ENCODE measurements at regions not wholly inside any gene's neighbourhood (a gene's known extent, or its start where the extent isn't known, plus 50 kb on each side); places are given as distances from the start of the nearest gene placed in this dataset.

- peaks cover 35% of the 10 kb centered on the region for H3K4me1 Mint-ChIP-seq
- no peaks in the 10 kb centered on the region for H3K27me3 ChIP-seq (ENCODE audit: control insufficient read depth, insufficient read depth, low read length, poor library complexity, severe bottlenecking)
- peaks cover 4% of the 10 kb centered on the region for H3K4me1 ChIP-seq (ENCODE audit: control insufficient read depth, insufficient read depth, low read length)
- H3K27ac Mint-ChIP-seq: peak overlapping the region; percentile 52
- WGBS, 2 experiments (ENCODE audit: insufficient coverage in 1 of 2, insufficient read length in 1 of 2): 76% methylated on average over 2 of the region's 2 CpGs; no CpG with 5 or more reads in 1 of the 2 experiments
- H3K27ac ChIP-seq (ENCODE audit: low read depth, low read length): no peak overlapping the region
- H3K27me3 Mint-ChIP-seq (ENCODE audit: insufficient read depth): no peaks in the 10 kb centered on the region
- no peak overlapping the region for H3K4me3 Mint-ChIP-seq
- DNase-seq: no peak
- peaks cover 29% of the 10 kb centered on the region for H3K36me3 Mint-ChIP-seq (ENCODE audit: low read depth)
- no peak overlapping the region for H3K4me3 ChIP-seq (ENCODE audit: low read length)
- no peaks in the 10 kb centered on the region for H3K9me3 Mint-ChIP-seq
- no peaks in the 10 kb centered on the region for H3K9me3 ChIP-seq (ENCODE audit: control insufficient read depth, low read length)
- H3K9ac ChIP-seq (ENCODE audit: extremely low read depth, low read length, poor library complexity, severe bottlenecking): no peak overlapping the region
- TF ChIP-seq, protein P1, sequence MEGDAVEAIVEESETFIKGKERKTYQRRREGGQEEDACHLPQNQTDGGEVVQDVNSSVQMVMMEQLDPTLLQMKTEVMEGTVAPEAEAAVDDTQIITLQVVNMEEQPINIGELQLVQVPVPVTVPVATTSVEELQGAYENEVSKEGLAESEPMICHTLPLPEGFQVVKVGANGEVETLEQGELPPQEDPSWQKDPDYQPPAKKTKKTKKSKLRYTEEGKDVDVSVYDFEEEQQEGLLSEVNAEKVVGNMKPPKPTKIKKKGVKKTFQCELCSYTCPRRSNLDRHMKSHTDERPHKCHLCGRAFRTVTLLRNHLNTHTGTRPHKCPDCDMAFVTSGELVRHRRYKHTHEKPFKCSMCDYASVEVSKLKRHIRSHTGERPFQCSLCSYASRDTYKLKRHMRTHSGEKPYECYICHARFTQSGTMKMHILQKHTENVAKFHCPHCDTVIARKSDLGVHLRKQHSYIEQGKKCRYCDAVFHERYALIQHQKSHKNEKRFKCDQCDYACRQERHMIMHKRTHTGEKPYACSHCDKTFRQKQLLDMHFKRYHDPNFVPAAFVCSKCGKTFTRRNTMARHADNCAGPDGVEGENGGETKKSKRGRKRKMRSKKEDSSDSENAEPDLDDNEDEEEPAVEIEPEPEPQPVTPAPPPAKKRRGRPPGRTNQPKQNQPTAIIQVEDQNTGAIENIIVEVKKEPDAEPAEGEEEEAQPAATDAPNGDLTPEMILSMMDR (conservative IDR thresholded peaks at IDR 0.05): no peak
- H3K36me3 ChIP-seq (ENCODE audit: control insufficient read depth, insufficient read depth, low read length): peaks cover 38% of the 10 kb centered on the region
Measured at GRCh38 chr6:21922086-21922485, 328.5 kb downstream of the SOX4 start.

GRCh38 chr6:21924002-21924401, 330.5 kb downstream of the SOX4 start:
- Histone ChIP-seq H3K9me3 (ENCODE audit: control insufficient read depth, low read length) (no peaks in the 10 kb centered on the region), H3K27ac (ENCODE audit: low read depth, low read length) (no peak overlapping the region), H3K9ac (ENCODE audit: extremely low read depth, low read length, poor library complexity, severe bottlenecking) (no peak overlapping the region), H3K4me1 (ENCODE audit: control insufficient read depth, insufficient read depth, low read length) (peaks cover 4% of the 10 kb centered on the region), H3K4me3 (ENCODE audit: low read length) (no peak overlapping the region), H3K27me3 (ENCODE audit: control insufficient read depth, insufficient read depth, low read length, poor library complexity, severe bottlenecking) (no peaks in the 10 kb centered on the region), H3K36me3 (ENCODE audit: control insufficient read depth, insufficient read depth, low read length) (peaks cover 22% of the 10 kb centered on the region)
- no peak for DNase-seq
- H3K27ac Mint-ChIP-seq: peak overlapping the region; percentile 18
- TF ChIP-seq, protein P1 (conservative IDR thresholded peaks at IDR 0.05): no peak
- no peaks in the 10 kb centered on the region for H3K27me3 Mint-ChIP-seq (ENCODE audit: insufficient read depth)
- H3K9me3 Mint-ChIP-seq: no peaks in the 10 kb centered on the region
- H3K4me1 Mint-ChIP-seq: peaks cover 43% of the 10 kb centered on the region
- WGBS, 2 experiments (ENCODE audit: insufficient coverage in 1 of 2, insufficient read length in 1 of 2): 59 to 83% methylated on average over 3 of the region's 3 CpGs
- no peak overlapping the region for H3K4me3 Mint-ChIP-seq
- peaks cover 17% of the 10 kb centered on the region for H3K36me3 Mint-ChIP-seq (ENCODE audit: low read depth)

DNA sequence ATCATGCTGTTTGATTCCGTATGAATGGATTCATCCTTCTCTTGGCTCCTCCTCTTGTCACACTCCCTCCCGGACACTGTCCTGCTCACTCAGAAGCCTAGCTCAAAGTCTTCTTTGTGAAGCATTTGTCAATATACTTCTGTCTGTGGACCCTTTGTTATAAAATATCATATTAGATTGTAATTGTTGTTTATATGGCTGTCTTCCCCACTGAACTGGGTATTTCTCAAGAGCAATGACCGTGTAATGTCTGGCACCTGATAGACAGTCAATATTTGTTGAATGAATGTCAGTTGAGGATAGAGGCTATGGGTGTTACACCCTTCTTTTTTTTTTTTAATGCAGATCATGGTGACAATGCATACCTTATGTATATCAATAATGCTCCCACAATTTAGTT, 335.3 kb downstream of the SOX4 start:
- Mint-ChIP-seq H3K27ac (peak overlapping the region; percentile 56), H3K27me3 (ENCODE audit: insufficient read depth) (no peaks in the 10 kb centered on the region), H3K9me3 (no peaks in the 10 kb centered on the region), H3K4me3 (no peak overlapping the region), H3K36me3 (ENCODE audit: low read depth) (peaks cover 28% of the 10 kb centered on the region), H3K4me1 (peaks cover 35% of the 10 kb centered on the region)
- Histone ChIP-seq H3K9ac (ENCODE audit: extremely low read depth, low read length, poor library complexity, severe bottlenecking) (no peak overlapping the region), H3K36me3 (ENCODE audit: control insufficient read depth, insufficient read depth, low read length) (peaks cover 22% of the 10 kb centered on the region), H3K27me3 (ENCODE audit: control insufficient read depth, insufficient read depth, low read length, poor library complexity, severe bottlenecking) (no peaks in the 10 kb centered on the region), H3K4me3 (ENCODE audit: low read length) (no peak overlapping the region), H3K9me3 (ENCODE audit: control insufficient read depth, low read length) (peaks cover 10% of the 10 kb centered on the region), H3K4me1 (ENCODE audit: control insufficient read depth, insufficient read depth, low read length) (no peaks in the 10 kb centered on the region), H3K27ac (ENCODE audit: low read depth, low read length) (no peak overlapping the region)
- DNase-seq: no peak
- WGBS, 2 experiments (ENCODE audit: insufficient coverage in 1 of 2, insufficient read length in 1 of 2): 90 to 100% methylated on average over 1 to 3 of the region's 3 CpGs
- TF ChIP-seq, protein P1 (conservative IDR thresholded peaks at IDR 0.05): no peak

All from endodermal cell (in vitro differentiated cells).